Sigmoid colon (tissue), 4 donors: ENCODE measurements at regions not wholly inside any gene's neighbourhood (a gene's known extent, or its start where the extent isn't known, plus 50 kb on each side); places are given as distances from the start of the nearest gene placed in this dataset.

ENCODE experiments used
- EP300 ChIP-seq, 4 donors: sonication (generic); formaldehyde crosslinking; IDR thresholded peaks; one replicate each; pipeline ENCODE4 v1.6.1; 2017; ENCODE audit warnings: antibody characterized with exemption in 4 of 4
- POLR2A ChIP-seq, 2 donors: fragments of 450-650 bp; IDR thresholded peaks; one replicate each; pipeline ENCODE4 v1.6.1; 2016; ENCODE audit warnings: antibody characterized with exemption in 2 of 2, mild to moderate bottlenecking in 2 of 2, moderate library complexity in 2 of 2
- POLR2AphosphoS5 ChIP-seq, 4 donors: sonication (generic); formaldehyde crosslinking; IDR thresholded peaks; one replicate each; pipeline ENCODE4 v1.6.1; 2017; ENCODE audit warnings: antibody characterized with exemption in 4 of 4
- TF ChIP-seq, protein P1 (sequence below), 4 experiments: fragments of 450-650 bp in 3 of 4; fragments of 200-600 bp in 1 of 4; IDR thresholded peaks; one replicate each; pipeline ENCODE4 v1.5.1; 2016 to 2019; ENCODE audit warnings: antibody characterized with exemption in 4 of 4, mild to moderate bottlenecking in 3 of 4, moderate library complexity in 2 of 4

DNA sequence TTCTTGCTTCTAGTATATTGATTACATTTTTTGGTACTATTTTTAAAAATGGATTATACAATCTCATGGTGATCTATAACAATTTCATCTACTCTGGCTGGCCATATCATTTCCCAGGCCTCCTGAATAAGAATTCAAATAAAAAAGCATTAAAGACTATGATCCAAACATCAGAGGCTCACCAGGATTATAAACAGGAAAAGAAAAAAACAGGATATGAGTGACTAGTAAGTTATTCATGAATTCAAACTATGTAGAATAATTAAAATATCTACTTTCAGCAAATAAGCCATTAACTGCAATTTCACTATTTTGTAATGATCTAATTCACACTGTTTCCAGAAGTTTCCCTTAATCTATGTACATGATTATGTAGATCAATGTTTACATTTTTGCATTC, 293.1 kb upstream of the CDH6 start:
- TF ChIP-seq, protein P1, sequence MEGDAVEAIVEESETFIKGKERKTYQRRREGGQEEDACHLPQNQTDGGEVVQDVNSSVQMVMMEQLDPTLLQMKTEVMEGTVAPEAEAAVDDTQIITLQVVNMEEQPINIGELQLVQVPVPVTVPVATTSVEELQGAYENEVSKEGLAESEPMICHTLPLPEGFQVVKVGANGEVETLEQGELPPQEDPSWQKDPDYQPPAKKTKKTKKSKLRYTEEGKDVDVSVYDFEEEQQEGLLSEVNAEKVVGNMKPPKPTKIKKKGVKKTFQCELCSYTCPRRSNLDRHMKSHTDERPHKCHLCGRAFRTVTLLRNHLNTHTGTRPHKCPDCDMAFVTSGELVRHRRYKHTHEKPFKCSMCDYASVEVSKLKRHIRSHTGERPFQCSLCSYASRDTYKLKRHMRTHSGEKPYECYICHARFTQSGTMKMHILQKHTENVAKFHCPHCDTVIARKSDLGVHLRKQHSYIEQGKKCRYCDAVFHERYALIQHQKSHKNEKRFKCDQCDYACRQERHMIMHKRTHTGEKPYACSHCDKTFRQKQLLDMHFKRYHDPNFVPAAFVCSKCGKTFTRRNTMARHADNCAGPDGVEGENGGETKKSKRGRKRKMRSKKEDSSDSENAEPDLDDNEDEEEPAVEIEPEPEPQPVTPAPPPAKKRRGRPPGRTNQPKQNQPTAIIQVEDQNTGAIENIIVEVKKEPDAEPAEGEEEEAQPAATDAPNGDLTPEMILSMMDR (IDR thresholded peaks at IDR 0.05), result no peak
- no peak for TF ChIP-seq EP300 (IDR thresholded peaks at IDR 0.05)
- no peak for TF ChIP-seq POLR2A (IDR thresholded peaks at IDR 0.05)
- TF ChIP-seq POLR2AphosphoS5 (IDR thresholded peaks at IDR 0.05), result no peak
